GM12864 (cell line): ENCODE measurements at regions not wholly inside any gene's neighbourhood (a gene's known extent, or its start where the extent isn't known, plus 50 kb on each side); places are given as distances from the start of the nearest gene placed in this dataset.
"Not testable (repeated sequence)": the region's sequence is repeated elsewhere in the genome, so short reads cannot be mapped to it uniquely, and the experiment has no call there.

Experiments
- DNase-seq: peaks from one replicate; pipeline ENCODE4 v3.0.0-alpha.2; 2011; ENCODE audit warnings: low read depth
- H3K4me3 ChIP-seq: 2 replicates; pipeline ENCODE4 v1.5.1; 2011; ENCODE audit warnings: mild to moderate bottlenecking, low read depth, low read length, control low read depth
- TF ChIP-seq, protein P1 (sequence below): IDR thresholded peaks from 2 replicates; pipeline ENCODE4 v1.5.1; 2011; ENCODE audit warnings: low read depth, mild to moderate bottlenecking, moderate library complexity, low read length, control low read depth, inconsistent platforms; ENCODE audit errors: missing control alignments

DNA sequence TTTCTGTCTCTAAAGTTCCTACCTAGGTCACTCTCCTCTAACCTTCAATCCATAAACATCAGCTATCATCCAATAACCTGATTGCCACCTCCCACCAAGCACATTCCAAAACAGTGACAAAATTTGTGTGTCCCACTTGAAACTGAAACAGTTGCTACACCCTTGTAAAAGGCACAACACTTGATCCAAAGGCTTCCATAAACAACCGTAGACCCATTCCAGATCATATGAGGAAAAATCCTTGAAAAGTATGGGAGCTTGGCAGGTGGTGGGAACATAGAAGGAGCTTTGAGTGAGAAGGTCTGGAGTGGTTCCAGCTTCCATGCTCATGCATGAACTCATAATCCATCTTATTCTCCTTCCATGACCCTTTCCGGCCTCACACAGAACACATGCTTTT, 82.0 kb upstream of the ATP1A1 start:
- TF ChIP-seq, protein P1, sequence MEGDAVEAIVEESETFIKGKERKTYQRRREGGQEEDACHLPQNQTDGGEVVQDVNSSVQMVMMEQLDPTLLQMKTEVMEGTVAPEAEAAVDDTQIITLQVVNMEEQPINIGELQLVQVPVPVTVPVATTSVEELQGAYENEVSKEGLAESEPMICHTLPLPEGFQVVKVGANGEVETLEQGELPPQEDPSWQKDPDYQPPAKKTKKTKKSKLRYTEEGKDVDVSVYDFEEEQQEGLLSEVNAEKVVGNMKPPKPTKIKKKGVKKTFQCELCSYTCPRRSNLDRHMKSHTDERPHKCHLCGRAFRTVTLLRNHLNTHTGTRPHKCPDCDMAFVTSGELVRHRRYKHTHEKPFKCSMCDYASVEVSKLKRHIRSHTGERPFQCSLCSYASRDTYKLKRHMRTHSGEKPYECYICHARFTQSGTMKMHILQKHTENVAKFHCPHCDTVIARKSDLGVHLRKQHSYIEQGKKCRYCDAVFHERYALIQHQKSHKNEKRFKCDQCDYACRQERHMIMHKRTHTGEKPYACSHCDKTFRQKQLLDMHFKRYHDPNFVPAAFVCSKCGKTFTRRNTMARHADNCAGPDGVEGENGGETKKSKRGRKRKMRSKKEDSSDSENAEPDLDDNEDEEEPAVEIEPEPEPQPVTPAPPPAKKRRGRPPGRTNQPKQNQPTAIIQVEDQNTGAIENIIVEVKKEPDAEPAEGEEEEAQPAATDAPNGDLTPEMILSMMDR, result no peak

DNA sequence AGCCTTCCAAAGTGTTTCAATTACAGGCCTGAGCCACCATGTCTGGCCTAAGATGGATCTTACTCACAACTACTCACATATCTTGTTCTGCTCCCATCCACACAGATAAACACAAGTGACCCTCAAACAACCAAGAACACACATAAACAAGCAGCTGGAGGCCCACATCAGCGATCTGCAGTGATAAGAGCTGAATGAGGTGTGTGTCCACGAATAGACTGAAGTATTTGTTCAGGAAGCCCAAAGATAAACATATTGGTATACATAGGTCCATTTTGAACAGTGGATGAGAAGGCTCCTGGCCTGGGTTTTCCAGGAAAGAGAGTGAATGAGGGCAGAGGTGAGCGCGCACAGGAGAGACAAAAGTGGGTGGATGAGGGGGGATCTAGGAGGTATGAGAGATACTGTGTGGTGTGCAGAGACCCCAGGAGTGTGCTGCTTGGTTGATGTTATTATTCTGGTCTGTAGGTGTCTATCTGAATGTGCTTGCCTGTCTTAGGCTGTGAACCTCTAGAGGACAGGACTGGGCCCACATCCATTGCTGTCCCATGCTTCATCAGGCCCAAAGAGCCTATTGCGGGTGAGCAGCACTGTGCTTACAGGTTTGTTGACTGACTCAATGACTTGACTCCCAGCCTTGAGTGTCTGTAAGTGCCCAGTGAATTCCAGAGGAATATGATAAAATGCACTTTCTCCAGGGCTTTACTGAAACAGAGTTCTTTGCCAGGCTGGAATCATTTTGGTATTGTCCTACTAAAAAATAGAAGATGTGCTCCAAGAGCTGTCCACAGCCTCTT, 79.9 kb upstream of the ATP1A1 start:
- H3K4me3 ChIP-seq, result no peak overlapping the region
- no peak for DNase-seq
- TF ChIP-seq, protein P1, result no peak

More for the DNA sequence above, 82.0 kb upstream of the ATP1A1 start:
- DNase-seq, result no peak
- H3K4me3 ChIP-seq, result no peak overlapping the region

DNA sequence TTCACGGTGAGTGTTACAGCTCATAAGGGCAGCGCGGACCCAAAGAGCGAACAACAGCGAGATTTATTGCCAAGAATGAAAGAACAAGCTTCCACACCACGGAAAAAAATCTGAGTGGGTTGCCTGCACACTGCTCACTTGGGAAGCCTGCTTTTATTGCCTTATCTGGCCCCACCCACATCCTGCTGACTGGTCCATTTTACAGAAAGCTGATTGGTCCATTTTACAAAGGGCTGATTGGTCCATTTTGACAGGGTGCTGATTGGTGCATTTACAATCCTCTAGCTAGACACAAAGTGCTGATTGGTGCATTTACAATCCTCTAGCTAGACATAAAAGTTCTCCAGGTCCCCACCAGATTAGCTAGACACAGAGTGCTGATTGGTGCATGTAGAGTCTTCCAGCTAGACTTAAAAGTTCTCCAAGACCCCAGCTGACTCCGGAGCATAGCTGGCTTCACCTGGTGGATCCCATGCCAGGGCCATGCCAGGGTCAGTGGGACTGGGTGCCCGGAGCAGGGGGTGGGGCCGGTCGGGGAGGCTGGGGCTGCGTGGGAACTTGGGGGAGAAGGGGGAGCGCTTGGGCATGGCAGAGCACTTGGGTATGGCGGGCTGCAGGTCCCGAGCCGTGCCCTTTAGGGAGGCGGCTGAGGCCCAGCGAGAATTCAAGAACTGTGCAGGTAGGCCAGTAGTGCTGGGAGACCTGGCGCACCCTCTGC, 75.4 kb upstream of the ATP1A1 start:
- TF ChIP-seq, protein P1, result no peak
- no peak overlapping the region for H3K4me3 ChIP-seq
- no peak for DNase-seq

DNA sequence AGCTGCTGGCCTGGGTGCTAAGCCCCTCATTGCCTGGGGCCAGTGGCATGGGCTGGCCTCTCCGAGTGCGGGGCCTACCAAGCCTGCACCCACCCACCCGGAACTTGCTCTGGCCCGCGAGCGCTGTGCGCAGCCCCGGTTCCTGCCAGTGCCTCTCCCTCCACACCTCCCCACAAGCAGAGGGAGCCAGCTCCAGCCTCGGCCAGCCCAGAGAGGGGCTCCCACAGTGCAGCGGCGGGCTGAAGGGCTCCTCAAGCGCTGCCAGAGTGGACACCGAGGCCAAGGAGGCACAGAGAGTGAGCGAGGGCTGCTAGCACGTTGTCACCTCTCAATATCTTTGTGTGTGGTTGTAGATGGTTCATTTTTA, 74.8 kb upstream of the ATP1A1 start:
- not testable (repeated sequence) for DNase-seq, H3K4me3 ChIP-seq

DNA sequence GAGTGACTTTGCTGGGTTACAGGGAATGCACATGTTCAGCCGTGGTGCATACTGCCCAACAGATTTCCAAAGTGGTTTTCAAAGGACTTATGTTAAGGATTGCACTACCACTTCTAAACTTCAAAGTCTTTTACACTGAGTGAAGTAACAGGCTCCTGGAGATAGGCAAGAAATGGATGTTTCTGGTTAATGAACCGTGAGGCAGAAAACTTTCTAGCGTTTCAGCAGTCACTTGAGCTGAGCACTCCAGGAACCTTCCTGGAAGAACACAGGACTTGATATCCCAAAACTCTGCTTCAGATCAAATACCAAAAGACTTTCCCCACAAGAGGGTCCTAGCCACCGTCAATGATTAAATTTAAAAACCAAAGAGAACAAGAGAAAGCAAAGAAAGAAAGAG, 74.3 kb upstream of the ATP1A1 start:
- H3K4me3 ChIP-seq, result no peak overlapping the region
- TF ChIP-seq, protein P1, result no peak
- no peak for DNase-seq

DNA sequence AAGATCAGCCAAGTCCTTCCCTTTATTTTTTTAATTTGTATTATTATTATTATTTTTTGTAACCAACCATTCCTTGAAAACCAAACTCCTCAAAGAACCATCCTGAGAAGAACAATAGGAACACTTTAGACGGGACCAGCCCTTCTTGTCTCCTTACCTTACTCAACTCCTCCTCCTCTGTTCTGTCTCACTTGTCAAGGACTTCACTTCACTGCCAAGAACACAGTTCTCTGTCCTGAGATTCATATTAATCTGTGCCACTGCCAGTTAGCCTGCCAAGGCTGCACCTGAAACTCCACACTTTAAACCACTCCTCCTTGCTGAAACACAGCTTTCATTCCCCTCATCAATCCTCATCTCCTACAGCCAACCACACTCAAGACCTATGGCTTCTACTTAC, 73.8 kb upstream of the ATP1A1 start:
- H3K4me3 ChIP-seq, result no peak overlapping the region
- DNase-seq, result no peak
- TF ChIP-seq, protein P1, result no peak

DNA sequence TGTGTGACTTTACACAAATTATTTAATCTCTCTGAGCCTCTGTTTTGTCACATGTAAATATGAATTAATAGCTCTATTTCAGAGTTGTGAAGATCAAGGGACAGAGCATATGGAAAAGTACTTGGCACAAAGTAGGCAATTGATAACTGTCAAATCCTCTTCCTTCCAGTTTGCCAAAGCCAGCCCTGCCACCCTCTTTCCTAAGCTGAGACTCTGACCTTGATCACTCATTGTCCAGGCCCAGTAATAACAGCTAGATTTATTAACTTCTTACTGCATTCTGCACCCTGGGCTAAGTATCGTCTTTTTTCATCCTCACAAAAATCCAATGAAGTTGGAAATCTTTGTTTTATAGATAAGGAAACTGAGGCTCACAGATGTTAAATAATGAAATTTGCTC, 70.8 kb upstream of the ATP1A1 start:
- no peak overlapping the region for H3K4me3 ChIP-seq
- TF ChIP-seq, protein P1, result no peak
- DNase-seq, result no peak
